Esophagus squamous epithelium (tissue), 5 donors: ENCODE measurements at regions not wholly inside any gene's neighbourhood (a gene's known extent, or its start where the extent isn't known, plus 50 kb on each side); places are given as distances from the start of the nearest gene placed in this dataset.
A peak's percentile ranks its signal among the peaks of the same experiment; 100 is the strongest.

Source experiments
- DNase-seq: peaks from one replicate; lab custom pipeline; 2025; lab: John Stamatoyannopoulos, UW
- H3K27ac ChIP-seq, 4 donors: fragments of 200-600 bp; sonication (generic); one replicate each; pipeline ENCODE4 v1.5.1; 2016 to 2019; ENCODE audit warnings: mild to moderate bottlenecking in 1 of 4
- H3K27me3 ChIP-seq, 4 donors: fragments of 200-600 bp; sonication (generic); 1 replicate in 3 of 4; 2 replicates in 1 of 4; pipeline versions ENCODE4 v1.5.1 to v1.6.0; 2017 to 2021; ENCODE audit warnings: antibody characterized with exemption in 1 of 4
- H3K36me3 ChIP-seq, 3 donors: fragments of 200-600 bp; sonication (generic); one replicate each; pipeline ENCODE4 v1.5.1; 2016 to 2019
- H3K4me1 ChIP-seq, 3 donors: fragments of 200-600 bp; sonication (generic); one replicate each; pipeline ENCODE4 v1.5.1; 2017 to 2019
- H3K4me3 ChIP-seq, 4 donors: fragments of 200-600 bp; sonication (generic); 1 replicate in 3 of 4; 2 replicates in 1 of 4; pipeline ENCODE4 v1.5.1; 2016 to 2019; ENCODE audit warnings: mild to moderate bottlenecking in 2 of 4, moderate library complexity in 1 of 4
- H3K9me3 ChIP-seq, 3 donors: fragments of 200-600 bp; sonication (generic); one replicate each; pipeline ENCODE4 v1.5.1; 2016 to 2019
- CTCF ChIP-seq, 6 experiments: fragments of 450-650 bp in 4 of 6; fragments of 200-600 bp in 2 of 6; sonication (generic) in 2 of 6; IDR thresholded peaks; one replicate each; pipeline ENCODE4 v1.5.1; 2016 to 2019; ENCODE audit warnings: antibody characterized with exemption in 6 of 6, mild to moderate bottlenecking in 4 of 6, moderate library complexity in 4 of 6
- POLR2A ChIP-seq, 4 donors: fragments of 450-650 bp; IDR thresholded peaks; one replicate each; pipeline ENCODE4 v1.6.1; 2017; ENCODE audit warnings: antibody characterized with exemption in 4 of 4, mild to moderate bottlenecking in 4 of 4, moderate library complexity in 3 of 4
- WGBS, 2 donors: methylation state at CpG; one replicate each; pipeline ENCODE4 v1.1.5; 2018; 5-methylcytosine and 5-hydroxymethylcytosine counted together
- intact Hi-C: fragments of 100-400 bp; cut with DNase I; formaldehyde crosslinking; loops from one replicate; pipeline ENCODE4 v1.15.0; 2022
- donor health status: DM: yes; HTN: yes; CAD: no.

GRCh38 chr10:75295868-75296441 is 60.2 kb upstream of the COMTD1 start:
- H3K36me3 ChIP-seq, result no peaks in the 10 kb centered on the region
- no peak for DNase-seq
- no peaks in the 10 kb centered on the region for H3K9me3 ChIP-seq
- peak overlapping the region; percentile 96 to 98 (median 97) for H3K27ac ChIP-seq
- no peak for TF ChIP-seq POLR2A (IDR thresholded peaks at IDR 0.05)
- no peak for TF ChIP-seq CTCF (IDR thresholded peaks at IDR 0.05)
- no peaks in the 10 kb centered on the region for H3K27me3 ChIP-seq
- H3K4me3 ChIP-seq, result peak overlapping the region in 3 of 4 donors; percentile 54 to 74 (median 60)
- H3K4me1 ChIP-seq, result peaks cover 24 to 45% (median 31%) of the 10 kb centered on the region in 3 donors
- 30 to 36% methylated on average over 10 of the region's 10 CpGs for WGBS, 2 donors
- intact Hi-C loops, result loop anchor here (5.0 kb wide), 1 partner anchor 101 kb away; no protein-coding TSS in a partner anchor

- Histone ChIP-seq H3K4me3 (peak overlapping the region; percentile 48 to 74 (median 57)), H3K9me3 (no peaks in the 10 kb centered on the region), H3K36me3 (no peaks in the 10 kb centered on the region), H3K27me3 (no peaks in the 10 kb centered on the region), H3K27ac (peak overlapping the region; percentile 96 to 98 (median 97)), H3K4me1 (peaks cover 24 to 45% (median 31%) of the 10 kb centered on the region in 3 donors)
- no peak for DNase-seq
- WGBS, 2 donors, result 0 to 1% methylated on average over 21 of the region's 57 CpGs
- intact Hi-C loops, result loop anchor here (5.0 kb wide), 1 partner anchor 102 kb away; no protein-coding TSS in a partner anchor
- TF ChIP-seq CTCF (IDR thresholded peaks at IDR 0.05) (peak; percentile 5 to 64 (median 42)), POLR2A (IDR thresholded peaks at IDR 0.05) (peak in 2 of 4 donors; percentile 53 to 69)
Measured at GRCh38 chr10:75294866-75295701, 59.3 kb upstream of the COMTD1 start.

- Histone ChIP-seq H3K27me3 (no peaks in the 10 kb centered on the region), H3K4me3 (peak overlapping the region; percentile 48 to 74 (median 57)), H3K27ac (peak overlapping the region; percentile 96 to 98 (median 97)), H3K4me1 (peaks cover 24 to 45% (median 31%) of the 10 kb centered on the region in 3 donors), H3K36me3 (no peaks in the 10 kb centered on the region), H3K9me3 (no peaks in the 10 kb centered on the region)
- TF ChIP-seq CTCF (IDR thresholded peaks at IDR 0.05), result no peak
- no peak for TF ChIP-seq POLR2A (IDR thresholded peaks at IDR 0.05)
- 0 to 5% methylated on average over 4 to 14 of the region's 20 CpGs for WGBS, 2 donors
- intact Hi-C loops, result no loop called here
- DNase-seq, result no peak
Measured at GRCh38 chr10:75294518-75294865, 58.7 kb upstream of the COMTD1 start.

- TF ChIP-seq CTCF (IDR thresholded peaks at IDR 0.05) (no peak), POLR2A (IDR thresholded peaks at IDR 0.05) (no peak)
- intact Hi-C loops, result no loop called here
- 23 to 30% methylated on average over 8 of the region's 8 CpGs for WGBS, 2 donors
- Histone ChIP-seq H3K36me3 (no peaks in the 10 kb centered on the region), H3K9me3 (no peaks in the 10 kb centered on the region), H3K27me3 (no peaks in the 10 kb centered on the region), H3K4me3 (peak overlapping the region in 3 of 4 donors; percentile 54 to 74 (median 60)), H3K4me1 (peaks cover 24 to 45% (median 31%) of the 10 kb centered on the region in 3 donors), H3K27ac (peak overlapping the region; percentile 96 to 98 (median 97))
- no peak for DNase-seq
Measured at GRCh38 chr10:75294031-75294437, 58.3 kb upstream of the COMTD1 start.

- intact Hi-C loops, result no loop called here
Measured at GRCh38 chr10:75293446-75293820, 57.7 kb upstream of the COMTD1 start.

More at GRCh38 chr10:75293446-75293820, 57.7 kb upstream of the COMTD1 start:
- Histone ChIP-seq H3K4me1 (peaks cover 24 to 45% (median 31%) of the 10 kb centered on the region in 3 donors), H3K36me3 (no peaks in the 10 kb centered on the region), H3K27ac (peak overlapping the region; percentile 96 to 98 (median 97)), H3K27me3 (no peaks in the 10 kb centered on the region), H3K4me3 (no peak overlapping the region), H3K9me3 (no peaks in the 10 kb centered on the region)
- 83 to 100% methylated on average over 1 of the region's 3 CpGs for WGBS, 2 donors
- TF ChIP-seq CTCF (IDR thresholded peaks at IDR 0.05), result no peak
- no peak for TF ChIP-seq POLR2A (IDR thresholded peaks at IDR 0.05)
- no peak for DNase-seq
